TTC549 (cell line): ENCODE measurements at regions not wholly inside any gene's neighbourhood (a gene's known extent, or its start where the extent isn't known, plus 50 kb on each side); places are given as distances from the start of the nearest gene placed in this dataset.
"Not testable (repeated sequence)": the region's sequence is repeated elsewhere in the genome, so short reads cannot be mapped to it uniquely, and the experiment has no call there.

Experiments used
- FAIRE-seq: peaks from 2 replicates; lab custom pipeline; 2012; peaks lifted over from hg19 to GRCh38; lab: Jason Lieb, UNC

DNA sequence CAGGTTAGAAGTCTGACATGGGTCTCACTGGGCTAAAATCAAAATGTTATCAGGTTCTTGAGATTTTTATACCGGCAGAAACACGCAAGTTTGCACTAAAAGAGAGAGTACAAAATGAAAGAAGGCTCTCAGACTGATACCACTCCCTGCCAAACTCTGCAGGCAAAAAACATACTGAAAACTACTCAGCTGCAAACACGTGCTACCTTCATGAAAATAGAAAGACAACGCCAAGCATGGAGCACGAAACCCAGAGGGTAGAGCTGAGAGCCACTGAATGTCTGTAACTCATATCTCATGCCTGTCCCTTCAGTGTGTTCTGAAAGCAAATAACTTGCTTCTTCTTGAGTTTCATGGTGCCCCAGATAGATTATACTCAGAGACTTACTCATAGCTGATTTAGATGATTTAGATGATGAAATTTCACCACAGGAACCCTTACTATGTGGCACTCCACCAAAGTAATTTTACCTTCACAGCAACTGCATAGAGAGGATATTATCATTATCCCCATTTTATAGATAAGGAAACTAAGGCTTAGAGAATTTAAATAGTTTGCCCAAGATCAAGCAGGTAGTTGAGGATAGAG lies 313.0 kb upstream of the SLC39A10 start:
- no peak for FAIRE-seq

DNA sequence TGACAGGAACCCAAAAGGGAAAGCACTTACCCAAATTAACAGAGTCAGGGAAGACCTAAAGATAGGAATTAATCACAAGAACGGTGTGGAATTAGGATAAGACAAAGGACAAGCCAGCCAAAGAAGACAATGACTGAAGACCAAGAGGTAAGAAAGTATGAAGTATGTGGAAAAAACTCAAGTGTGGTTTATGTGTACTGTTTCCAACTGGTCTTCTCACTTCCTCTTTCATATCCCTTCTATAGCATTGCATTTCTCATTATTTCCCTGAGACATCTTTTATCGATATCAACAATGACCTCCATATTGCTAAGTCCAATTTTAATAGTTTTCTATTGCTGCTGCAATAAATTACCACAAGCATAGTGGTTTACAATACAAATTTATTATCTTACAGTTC lies 313.5 kb upstream of the SLC39A10 start:
- no peak for FAIRE-seq

DNA sequence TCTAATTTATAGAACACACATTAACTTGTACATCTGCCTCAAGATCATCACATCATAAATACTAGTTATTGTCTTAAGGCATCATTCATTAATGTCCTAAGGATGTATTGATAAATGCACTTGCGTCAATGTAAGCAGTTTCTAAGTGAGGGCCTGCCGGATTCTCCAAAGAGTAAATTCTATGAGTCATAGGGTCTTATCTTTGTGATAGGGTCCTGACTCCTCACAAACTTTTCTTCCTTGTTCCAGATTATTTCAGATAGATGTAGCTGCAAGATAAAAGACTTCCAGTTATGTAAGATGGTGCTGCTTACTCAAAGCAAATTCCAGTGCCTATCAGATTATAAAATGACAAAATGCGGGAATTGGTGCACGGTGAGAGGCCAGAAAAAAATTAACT lies 315.0 kb upstream of the SLC39A10 start:
- no peak for FAIRE-seq

DNA sequence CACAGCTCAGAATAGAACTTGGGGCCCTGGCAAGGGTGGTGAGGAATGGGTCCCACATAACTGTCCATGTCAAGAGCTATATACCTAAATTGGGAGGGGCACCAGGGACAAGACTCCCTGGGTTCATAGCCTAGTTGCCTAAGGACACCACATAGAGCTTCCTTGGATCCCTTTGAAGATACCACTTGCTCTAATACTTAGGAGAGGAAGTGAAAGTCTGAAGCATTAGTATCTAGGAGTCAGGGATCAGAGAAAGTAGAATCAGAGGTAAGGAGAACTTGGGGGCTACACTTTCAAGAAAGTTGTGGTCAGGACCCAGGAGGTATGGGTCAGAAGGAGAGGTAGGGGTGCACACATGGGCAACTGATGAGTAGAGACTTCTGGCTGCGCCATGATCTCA lies 318.2 kb upstream of the SLC39A10 start:
- no peak for FAIRE-seq

DNA sequence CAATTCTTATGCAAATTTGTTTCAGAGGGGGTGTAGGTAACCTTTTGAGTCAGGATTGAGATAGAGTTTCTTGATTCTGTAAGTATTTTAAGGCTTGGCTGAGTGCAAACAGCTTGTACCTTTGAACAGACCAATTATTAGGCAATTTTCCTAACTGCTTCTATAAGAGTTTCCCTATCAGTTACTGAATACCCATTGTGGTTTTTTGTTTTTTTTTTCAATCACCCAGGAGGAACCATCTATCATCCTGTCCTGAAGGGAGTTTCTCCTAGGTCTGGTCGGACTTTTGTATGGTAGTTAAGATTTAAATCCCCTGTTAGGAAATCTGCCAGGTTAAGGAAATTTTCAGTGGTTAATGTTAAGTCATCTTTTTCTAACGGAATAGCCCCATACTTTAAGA lies 319.4 kb upstream of the SLC39A10 start:
- FAIRE-seq, result no peak

DNA sequence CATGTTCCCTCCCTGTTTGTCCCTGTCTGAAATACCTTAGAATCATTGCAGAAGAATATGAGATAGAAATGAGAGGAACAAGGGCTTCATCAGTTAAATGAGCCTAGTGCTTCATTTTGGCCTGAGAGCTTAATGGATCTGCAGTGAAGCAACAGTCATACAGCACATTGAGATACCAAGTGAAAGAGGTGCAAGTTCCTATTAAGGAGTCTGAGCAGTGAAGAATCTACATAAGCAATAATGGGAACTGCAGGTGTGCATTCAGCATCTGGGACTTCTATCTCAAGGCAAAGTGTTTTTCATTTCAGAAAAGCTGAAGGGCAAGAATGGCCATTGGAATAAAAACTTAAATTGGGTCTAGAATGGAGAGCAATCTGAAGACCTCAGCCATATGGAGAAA lies 323.2 kb upstream of the SLC39A10 start:
- FAIRE-seq, result no peak

DNA sequence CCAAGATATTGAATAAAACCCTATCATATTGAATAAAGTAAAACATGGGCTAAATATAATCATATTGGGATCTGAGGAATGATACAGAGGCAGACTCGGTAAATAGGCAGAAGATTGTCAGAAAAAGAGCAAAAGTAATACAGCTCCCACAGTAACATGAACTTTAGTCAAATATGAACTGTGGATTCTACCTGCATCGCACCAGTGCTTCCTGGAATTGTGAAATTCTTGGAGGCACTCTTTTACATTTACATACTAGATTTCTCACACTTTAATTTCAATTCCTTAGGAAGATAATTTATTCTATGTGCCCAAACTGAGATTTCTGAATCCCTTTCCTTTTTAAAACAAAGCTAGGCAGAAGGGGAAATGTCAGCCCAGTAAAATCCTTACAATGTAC lies 325.1 kb upstream of the SLC39A10 start:
- FAIRE-seq, result no peak

DNA sequence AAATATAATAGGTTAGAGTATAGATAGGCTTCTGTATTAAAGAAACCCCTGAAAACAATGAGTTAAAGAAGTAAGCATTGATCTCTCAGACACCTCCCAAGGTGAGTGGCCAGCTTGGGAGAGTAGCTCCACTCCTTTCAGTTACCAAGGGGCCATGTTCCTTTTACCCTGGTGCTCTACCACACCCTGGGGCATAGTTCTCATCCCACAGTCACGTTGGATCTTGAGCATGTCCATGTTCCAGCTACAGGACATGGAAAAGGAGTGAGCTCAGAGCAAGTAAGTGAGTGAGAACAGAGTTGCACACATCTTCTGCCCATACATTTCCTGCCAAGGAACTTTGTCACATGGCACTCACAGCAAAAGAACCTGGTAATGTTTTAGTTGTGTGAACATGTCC lies 325.9 kb upstream of the SLC39A10 start:
- no peak for FAIRE-seq

DNA sequence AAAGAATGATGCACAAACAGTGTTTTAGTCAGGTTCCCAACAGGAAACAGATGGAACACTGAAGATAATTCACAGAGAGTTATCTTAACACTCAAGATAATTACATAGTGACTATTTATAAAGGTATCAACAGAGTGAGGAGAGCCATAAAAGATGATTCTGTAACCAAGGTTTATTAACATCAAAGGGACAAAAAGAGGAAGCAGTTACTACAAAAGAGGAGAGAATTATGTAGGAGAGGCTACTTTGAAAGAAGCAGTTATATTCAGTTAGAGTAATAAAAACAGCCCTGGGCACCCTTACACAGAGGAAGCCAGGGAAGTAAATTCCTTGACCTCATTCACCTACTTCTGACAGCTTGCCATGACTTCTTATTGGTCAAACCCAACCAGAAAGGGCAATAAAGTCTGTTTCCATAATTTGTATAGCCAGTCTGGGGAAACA lies 326.5 kb upstream of the SLC39A10 start:
- no peak for FAIRE-seq

DNA sequence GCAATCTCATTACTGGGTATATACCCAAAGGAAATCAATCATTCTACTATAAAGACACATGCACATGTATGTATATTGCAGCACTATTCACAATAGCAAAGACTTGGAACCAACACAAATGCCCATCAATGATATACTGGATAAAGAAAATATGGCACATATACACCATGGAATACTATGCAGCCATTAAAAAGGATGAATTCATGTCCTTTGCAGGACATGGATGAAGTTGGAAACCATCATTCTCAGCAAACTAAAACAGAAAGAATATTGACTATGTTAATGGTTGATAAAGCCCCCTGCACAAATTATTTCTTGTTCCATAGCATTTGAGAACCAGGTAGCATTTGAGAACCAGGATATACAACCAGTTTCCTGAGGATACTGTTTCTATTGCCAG lies 327.2 kb upstream of the SLC39A10 start:
- not testable (repeated sequence) for FAIRE-seq

DNA sequence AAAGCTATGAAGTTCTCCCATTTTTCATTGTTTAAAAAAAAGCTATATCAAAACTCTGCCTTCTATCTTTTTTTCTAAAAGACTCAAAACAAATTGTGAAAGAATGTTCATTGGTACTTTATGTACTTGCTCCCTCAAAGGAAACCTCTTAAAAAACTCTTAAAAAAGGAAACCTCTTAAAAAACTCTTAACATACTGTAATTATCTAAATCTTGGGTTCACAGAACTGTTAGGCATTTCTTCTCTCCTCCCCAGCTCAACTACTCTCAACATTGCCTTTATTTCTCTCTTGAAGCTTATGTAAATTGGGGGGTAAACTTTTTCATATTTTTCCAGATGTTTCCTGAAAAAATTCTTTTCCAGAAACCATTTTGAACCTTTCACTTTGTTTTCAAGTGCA lies 330.5 kb upstream of the SLC39A10 start:
- no peak for FAIRE-seq

DNA sequence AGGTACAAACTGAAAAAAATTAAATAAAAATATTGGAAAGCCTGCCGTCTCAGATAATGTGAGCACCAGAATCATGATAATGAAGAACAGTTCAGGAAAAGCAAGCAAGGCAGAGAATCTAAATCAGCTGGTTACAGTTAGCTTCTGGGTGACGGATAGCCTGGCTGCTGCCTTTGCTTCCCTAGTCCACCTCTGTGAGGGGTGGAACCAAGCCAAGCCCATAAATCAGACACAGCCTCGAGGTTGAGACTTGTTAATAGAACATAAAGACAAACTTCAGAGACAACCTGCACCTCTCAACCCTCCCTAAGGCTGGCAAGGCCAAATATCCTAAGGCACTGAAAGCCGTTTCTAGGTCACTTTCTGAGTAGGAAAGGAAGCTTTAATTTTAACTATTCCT lies 334.7 kb upstream of the SLC39A10 start:
- no peak for FAIRE-seq

DNA sequence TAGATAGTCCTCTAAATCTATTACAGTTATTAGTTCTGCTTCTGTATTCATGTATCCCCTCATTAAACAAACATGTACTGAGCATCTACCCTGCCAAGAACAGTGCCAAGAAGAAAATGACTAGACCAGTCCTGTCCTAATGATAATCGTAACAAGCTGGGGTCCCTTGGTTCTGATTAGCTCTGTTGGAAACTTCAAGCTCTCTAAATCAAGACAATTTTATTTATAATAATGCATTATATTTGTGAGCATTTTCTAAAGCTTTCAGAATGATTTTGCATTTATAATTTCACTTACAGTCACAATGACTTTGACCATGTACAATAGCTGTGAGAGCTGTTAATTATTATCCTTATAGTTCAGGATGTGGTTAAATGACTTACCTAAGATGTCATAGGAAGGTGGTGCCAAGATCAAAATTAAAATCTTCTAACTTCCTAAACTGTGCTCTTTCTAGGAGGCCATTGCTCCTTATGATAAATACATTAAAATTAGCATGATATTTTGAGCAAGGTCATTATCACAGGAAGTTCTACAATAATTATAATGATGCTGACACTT lies 336.5 kb upstream of the SLC39A10 start:
- no peak for FAIRE-seq

DNA sequence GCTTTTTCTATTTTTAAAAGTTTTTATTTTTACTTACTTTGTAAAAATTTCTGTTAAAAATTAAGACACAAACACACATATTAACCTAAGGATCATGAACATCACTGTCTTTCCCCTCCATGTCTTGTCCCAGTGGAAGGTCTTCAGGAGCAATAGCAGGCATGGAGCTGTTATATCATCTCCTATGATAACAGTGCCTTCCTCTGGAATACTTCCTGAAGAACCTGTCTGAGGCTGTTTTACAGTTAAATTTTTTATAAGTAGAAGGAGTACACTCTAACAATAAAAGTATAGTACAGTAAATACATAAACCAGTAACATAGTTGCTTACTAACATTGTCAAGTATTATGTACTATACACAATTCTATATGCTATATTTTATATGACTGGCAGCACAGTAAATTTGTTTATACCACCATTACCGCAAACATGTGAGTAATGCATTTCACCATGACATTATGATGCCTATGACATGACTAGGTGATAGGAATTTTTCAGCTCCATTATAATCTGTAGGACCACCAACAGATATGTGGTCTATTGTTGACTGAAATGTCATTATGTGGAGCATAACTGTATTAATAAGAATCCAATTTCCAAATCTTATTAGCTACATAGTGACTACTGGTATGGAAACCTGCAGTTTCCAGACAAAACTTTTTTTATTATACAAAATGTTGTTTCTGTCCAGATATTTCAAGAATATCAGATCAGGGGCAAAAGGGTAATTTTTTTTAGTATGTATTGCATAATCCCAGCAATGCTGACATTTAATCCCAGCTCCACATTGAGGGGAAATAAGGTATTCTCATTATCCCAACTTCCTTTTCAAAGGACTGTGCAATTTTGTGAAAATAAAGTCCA lies 337.2 kb upstream of the SLC39A10 start:
- FAIRE-seq, result no peak

DNA sequence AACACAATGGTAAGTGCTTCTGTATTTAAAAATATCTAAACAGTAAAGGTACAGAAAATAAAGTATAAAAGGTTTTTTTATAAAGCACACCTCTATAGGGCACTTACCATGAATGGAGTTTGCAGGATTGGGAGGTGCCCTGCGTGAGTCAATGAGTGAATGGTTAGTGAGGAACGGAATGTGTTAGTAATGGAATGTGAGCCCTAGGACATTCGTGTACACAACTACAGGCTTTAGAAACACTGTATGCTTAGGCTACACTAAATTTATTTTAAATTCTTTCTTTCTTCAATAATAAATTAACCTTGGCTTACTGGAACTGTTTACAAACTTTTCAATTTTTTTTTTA lies 337.9 kb upstream of the SLC39A10 start:
- FAIRE-seq, result no peak

DNA sequence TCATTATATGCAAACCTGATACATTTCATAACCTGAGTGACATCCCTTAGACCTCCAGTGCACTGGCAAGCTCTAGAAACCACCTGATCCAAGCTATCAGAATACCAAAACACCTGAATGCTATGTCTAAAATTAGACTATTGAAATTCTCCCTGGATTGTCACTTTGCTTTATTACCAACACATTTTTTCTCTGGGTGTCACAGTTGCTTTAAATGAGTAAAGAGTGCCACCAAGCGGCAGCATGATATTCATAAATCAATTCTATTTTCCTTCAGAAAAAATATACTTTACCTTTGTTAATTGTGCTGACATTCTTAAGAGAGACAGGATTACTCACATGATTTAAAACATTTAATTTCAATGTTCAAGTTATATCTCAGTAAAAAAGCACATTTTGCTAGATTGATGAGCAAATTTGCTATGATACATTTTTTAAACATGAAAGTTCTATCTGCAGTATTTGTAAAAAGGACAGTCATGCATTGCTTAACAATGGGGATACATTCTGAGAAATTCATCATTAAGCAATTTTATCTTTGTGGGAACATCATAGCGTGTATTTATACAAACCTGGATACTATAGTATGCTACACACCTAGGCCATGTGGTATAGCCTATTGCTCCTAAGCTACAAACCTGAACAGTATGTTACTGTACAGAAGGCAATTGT lies 338.4 kb upstream of the SLC39A10 start:
- peak; percentile 83 for FAIRE-seq

DNA sequence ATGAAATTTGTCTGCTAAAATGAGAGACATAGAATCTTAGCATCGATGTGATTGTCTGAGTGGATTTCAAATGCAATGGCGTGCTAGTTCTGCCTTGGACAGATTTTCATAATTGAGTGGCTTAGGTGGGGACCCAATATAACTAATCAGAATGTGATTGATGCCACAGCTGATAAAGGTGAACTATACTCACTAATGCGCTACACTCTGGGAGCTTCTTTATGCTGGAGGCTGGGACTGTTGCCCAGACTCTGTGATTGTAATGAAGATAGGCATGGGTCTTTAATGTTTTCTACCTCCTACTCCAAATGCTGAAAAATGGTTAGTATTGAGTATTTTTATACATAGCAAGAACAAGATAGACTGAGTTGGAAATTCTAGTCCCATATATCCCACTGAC lies 339.5 kb upstream of the SLC39A10 start:
- FAIRE-seq, result no peak

DNA sequence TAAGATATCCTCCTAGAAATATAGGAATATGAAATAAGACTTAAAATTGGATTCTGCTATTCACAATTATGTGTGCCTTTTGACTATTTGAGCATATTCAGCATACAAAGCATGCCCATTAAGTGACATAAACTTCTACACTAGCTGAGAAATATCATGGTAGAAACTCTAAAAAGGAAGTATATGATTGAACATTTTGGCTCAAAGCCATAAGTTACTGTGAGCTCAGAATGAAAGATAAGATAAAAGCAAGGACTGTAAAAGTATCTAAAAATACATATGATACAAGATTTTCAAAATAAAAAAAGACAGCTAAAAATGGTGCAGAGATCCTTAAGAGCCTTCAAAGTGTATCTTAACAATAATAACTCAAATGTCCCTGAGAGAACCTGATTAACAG lies 340.5 kb upstream of the SLC39A10 start:
- FAIRE-seq, result no peak

DNA sequence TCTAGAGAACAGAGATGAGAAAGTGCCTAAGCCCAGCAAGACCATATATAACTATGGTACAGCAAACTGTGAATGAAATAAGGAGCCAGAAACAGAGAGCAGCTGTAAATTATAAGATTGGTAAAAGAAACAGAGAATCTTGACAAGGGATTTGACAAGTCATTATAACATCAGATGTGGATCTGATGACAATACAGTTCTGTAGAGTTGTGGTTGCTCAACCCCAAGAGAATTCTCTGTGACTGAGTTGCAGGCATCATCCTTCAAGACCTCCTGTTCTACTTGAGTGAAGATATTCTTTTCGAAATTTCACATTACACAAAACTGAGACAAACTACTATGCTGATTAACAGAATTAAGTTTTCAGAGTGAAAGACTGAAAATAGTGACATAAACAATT lies 343.1 kb upstream of the SLC39A10 start:
- no peak for FAIRE-seq

DNA sequence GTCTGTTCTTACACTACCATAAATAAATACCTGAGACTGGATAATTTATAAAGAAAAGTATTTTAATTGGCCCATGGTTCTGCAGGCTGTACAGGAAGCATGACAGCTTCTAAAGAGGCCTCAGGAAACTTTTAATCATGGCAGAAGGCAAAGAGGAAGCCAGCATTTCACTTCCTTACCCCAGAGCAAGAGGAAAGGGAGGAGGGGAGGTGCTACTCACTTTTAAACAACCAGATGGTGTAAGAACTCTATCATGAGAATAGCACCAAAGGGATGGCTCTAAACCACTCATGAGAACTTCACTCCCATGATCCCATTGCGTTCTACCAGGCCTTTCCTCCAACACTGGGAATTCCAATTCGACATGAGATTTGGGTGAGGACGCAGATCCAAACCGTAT lies 344.4 kb upstream of the SLC39A10 start:
- FAIRE-seq, result no peak

DNA sequence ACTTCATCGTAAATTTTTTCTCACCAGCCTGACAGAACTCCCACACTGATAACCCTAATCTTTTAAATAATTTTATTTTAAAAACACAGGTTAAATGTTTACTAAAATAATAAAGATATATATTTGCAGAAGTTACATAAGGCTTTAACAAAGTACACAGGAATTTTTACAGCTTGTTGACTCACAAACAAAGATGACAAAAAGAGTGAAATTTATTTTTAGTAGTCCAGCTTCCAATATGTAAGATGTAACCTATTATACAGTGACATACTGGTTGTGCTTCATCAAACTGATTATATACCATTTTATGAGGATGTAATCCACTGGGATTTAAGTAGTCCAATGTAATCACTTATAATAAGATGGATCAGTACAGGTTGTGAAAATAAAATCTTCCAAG lies 348.9 kb upstream of the SLC39A10 start:
- no peak for FAIRE-seq

DNA sequence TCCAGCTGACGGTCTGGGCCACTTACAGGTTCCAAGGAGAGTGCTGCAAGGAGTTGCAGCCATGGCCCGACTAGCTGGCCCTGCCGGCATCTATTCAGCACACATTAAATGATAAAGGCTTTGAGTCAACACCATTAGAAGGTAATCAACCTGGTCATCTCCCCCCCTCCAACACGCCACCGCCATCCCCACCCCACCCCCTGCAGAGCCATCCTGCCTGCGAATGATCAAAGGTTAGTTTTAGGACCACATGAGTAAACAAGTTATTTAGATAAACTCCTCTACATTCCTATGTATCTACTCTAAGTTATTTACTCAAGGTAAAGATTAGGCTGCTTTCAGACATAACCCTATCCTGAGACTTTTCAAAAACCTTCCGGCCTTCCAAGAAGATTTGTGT lies 349.3 kb upstream of the SLC39A10 start:
- FAIRE-seq, result no peak

DNA sequence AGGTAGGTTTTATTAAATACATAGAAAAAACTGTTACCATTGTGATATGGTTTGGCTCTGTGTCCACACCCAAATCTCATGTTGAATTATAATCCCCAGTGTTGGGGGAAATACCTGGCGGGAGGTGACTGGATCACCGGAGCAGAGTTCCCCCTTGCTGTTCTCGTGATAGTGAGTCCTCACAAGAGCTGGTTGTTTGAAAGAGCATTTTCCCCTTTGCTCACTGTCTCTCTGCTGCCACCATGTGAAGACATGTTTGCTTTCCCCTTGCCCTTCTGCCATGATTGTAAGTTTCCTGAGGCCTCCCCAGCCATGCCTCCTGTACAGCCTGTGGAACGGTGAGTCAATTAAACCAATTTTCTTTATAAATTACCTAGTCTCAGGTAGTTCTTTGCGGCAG lies 352.7 kb upstream of the SLC39A10 start:
- no peak for FAIRE-seq
